Right ventricle myocardium inferior (tissue), 1 donor: ENCODE measurements at regions not wholly inside any gene's neighbourhood (a gene's known extent, or its start where the extent isn't known, plus 50 kb on each side); places are given as distances from the start of the nearest gene placed in this dataset.

ENCODE experiments used
- ATAC-seq: fragments of 200-7000 bp; cut with Tn5 transposase; one replicate; pipeline ENCODE4 v1.9.1; 2020; ENCODE audit warnings: mild to moderate bottlenecking, moderate library complexity
- DNase-seq: peaks from one replicate; pipeline ENCODE4 v3.0.0; 2021; ENCODE audit errors: missing footprints
- intact Hi-C: fragments of 100-400 bp; cut with DNase I; formaldehyde crosslinking; loops from one replicate; pipeline ENCODE4 v1.11.0; 2022
- donor health status: DM: no; HTN: yes; CAD: no; lungs with severe emphysema.

- no peak for ATAC-seq
- no peak for DNase-seq
- intact Hi-C loops: no loop called here
Measured at GRCh38 chr18:78754311-78755043, 225.1 kb upstream of the SALL3 start.

GRCh38 chr18:78757014-78757413 lies 222.6 kb upstream of the SALL3 start:
- DNase-seq: no peak
- no peak for ATAC-seq

GRCh38 chr18:78758496-78758895 lies 221.1 kb upstream of the SALL3 start:
- DNase-seq: no peak
- ATAC-seq: no peak
- intact Hi-C loops: no loop called here

More at GRCh38 chr18:78757014-78757413, 222.6 kb upstream of the SALL3 start:
- intact Hi-C loops: no loop called here

GRCh38 chr18:78762753-78763152 lies 216.9 kb upstream of the SALL3 start:
- intact Hi-C loops: no loop called here
- no peak for DNase-seq
- no peak for ATAC-seq

GRCh38 chr18:78764544-78764943 lies 215.1 kb upstream of the SALL3 start:
- ATAC-seq (no peak), DNase-seq (no peak)
- intact Hi-C loops: no loop called here

GRCh38 chr18:78765142-78765541 lies 214.5 kb upstream of the SALL3 start:
- intact Hi-C loops: no loop called here
- DNase-seq: no peak
- no peak for ATAC-seq

GRCh38 chr18:78765637-78766281 lies 213.9 kb upstream of the SALL3 start:
- intact Hi-C loops: no loop called here
- DNase-seq (peak; percentile 54), ATAC-seq (no peak)

- no peak for DNase-seq
- no peak for ATAC-seq
- intact Hi-C loops: no loop called here
Measured at GRCh38 chr18:78766651-78767533, 212.7 kb upstream of the SALL3 start.

- DNase-seq: no peak
- no peak for ATAC-seq
- intact Hi-C loops: no loop called here
Measured at GRCh38 chr18:78767648-78768071, 212.0 kb upstream of the SALL3 start.

GRCh38 chr18:78768221-78768620 lies 211.4 kb upstream of the SALL3 start:
- ATAC-seq: no peak
- intact Hi-C loops: no loop called here
- no peak for DNase-seq

- DNase-seq: no peak
- intact Hi-C loops: no loop called here
- ATAC-seq: no peak
Measured at GRCh38 chr18:78768656-78769501, 210.7 kb upstream of the SALL3 start.

GRCh38 chr18:78769502-78770105 lies 210.0 kb upstream of the SALL3 start:
- ATAC-seq (no peak), DNase-seq (no peak)
- intact Hi-C loops: no loop called here

- DNase-seq (no peak), ATAC-seq (no peak)
- intact Hi-C loops: no loop called here
Measured at GRCh38 chr18:78770139-78770822, 209.3 kb upstream of the SALL3 start.

GRCh38 chr18:78770823-78771139 lies 208.8 kb upstream of the SALL3 start:
- no peak for ATAC-seq
- DNase-seq: no peak
- intact Hi-C loops: no loop called here

- DNase-seq (no peak), ATAC-seq (no peak)
- intact Hi-C loops: no loop called here
Measured at GRCh38 chr18:78771496-78772359, 207.9 kb upstream of the SALL3 start.

GRCh38 chr18:78772360-78773302 lies 207.0 kb upstream of the SALL3 start:
- ATAC-seq: no peak
- no peak for DNase-seq
- intact Hi-C loops: no loop called here
